ENCODE measurements at regions not wholly inside any gene's neighbourhood (a gene's known extent, or its start where the extent isn't known, plus 50 kb on each side); places are given as distances from the start of the nearest gene placed in this dataset.

GRCh38 chr11:32531528-32531927 lies 52.1 kb upstream of the EIF3M start:
- no peak for DNase-seq
- Histone ChIP-seq H3K27me3 (ENCODE audit: insufficient read depth, low read depth, severe bottlenecking) (peaks cover 19% of the 10 kb centered on the region), H3K36me3 (no peaks in the 10 kb centered on the region), H3K9me3 (ENCODE audit: severe bottlenecking) (no peaks in the 10 kb centered on the region), H3K4me3 (ENCODE audit: low read depth, low read length) (no peak overlapping the region), H3K27ac (no peak overlapping the region)
- no peak for TF ChIP-seq CTCF (IDR thresholded peaks at IDR 0.05; ENCODE audit: low read depth, low read length)

- H3K36me3 ChIP-seq = no peaks in the 10 kb centered on the region
- H3K27me3 ChIP-seq (ENCODE audit: insufficient read depth, low read depth, severe bottlenecking) = peaks cover 19% of the 10 kb centered on the region
- TF ChIP-seq CTCF (IDR thresholded peaks at IDR 0.05; ENCODE audit: low read depth, low read length) = no peak
- no peaks in the 10 kb centered on the region for H3K9me3 ChIP-seq (ENCODE audit: severe bottlenecking)
- no peak for DNase-seq
- no peak overlapping the region for H3K4me3 ChIP-seq (ENCODE audit: low read depth, low read length)
- H3K27ac ChIP-seq = no peak overlapping the region
Measured at GRCh38 chr11:32529994-32530588, 53.5 kb upstream of the EIF3M start.

GRCh38 chr11:32527261-32528175 lies 56.1 kb upstream of the EIF3M start:
- Histone ChIP-seq H3K27me3 (ENCODE audit: insufficient read depth, low read depth, severe bottlenecking) (peaks cover 17% of the 10 kb centered on the region), H3K4me3 (ENCODE audit: low read depth, low read length) (no peak overlapping the region), H3K9me3 (ENCODE audit: severe bottlenecking) (no peaks in the 10 kb centered on the region), H3K27ac (no peak overlapping the region), H3K36me3 (no peaks in the 10 kb centered on the region)
- TF ChIP-seq CTCF (IDR thresholded peaks at IDR 0.05; ENCODE audit: low read depth, low read length) = no peak
- DNase-seq = no peak

GRCh38 chr11:32526760-32527159 lies 56.9 kb upstream of the EIF3M start:
- Histone ChIP-seq H3K4me3 (ENCODE audit: low read depth, low read length) (no peak overlapping the region), H3K27ac (no peak overlapping the region), H3K9me3 (ENCODE audit: severe bottlenecking) (no peaks in the 10 kb centered on the region), H3K27me3 (ENCODE audit: insufficient read depth, low read depth, severe bottlenecking) (peaks cover 17% of the 10 kb centered on the region), H3K36me3 (no peaks in the 10 kb centered on the region)
- TF ChIP-seq CTCF (IDR thresholded peaks at IDR 0.05; ENCODE audit: low read depth, low read length) = no peak
- no peak for DNase-seq

GRCh38 chr11:32511926-32512325 lies 71.7 kb upstream of the EIF3M start:
- no peaks in the 10 kb centered on the region for H3K36me3 ChIP-seq
- TF ChIP-seq CTCF (IDR thresholded peaks at IDR 0.05; ENCODE audit: low read depth, low read length) = no peak
- no peak for DNase-seq
- no peak overlapping the region for H3K27ac ChIP-seq
- H3K4me3 ChIP-seq (ENCODE audit: low read depth, low read length) = no peak overlapping the region
- peaks cover 17% of the 10 kb centered on the region for H3K27me3 ChIP-seq (ENCODE audit: insufficient read depth, low read depth, severe bottlenecking)
- peaks cover 1% of the 10 kb centered on the region for H3K9me3 ChIP-seq (ENCODE audit: severe bottlenecking)

All from WERI-Rb-1 (cell line).